ENCODE measurements at regions not wholly inside any gene's neighbourhood (a gene's known extent, or its start where the extent isn't known, plus 50 kb on each side); places are given as distances from the start of the nearest gene placed in this dataset.

DNA sequence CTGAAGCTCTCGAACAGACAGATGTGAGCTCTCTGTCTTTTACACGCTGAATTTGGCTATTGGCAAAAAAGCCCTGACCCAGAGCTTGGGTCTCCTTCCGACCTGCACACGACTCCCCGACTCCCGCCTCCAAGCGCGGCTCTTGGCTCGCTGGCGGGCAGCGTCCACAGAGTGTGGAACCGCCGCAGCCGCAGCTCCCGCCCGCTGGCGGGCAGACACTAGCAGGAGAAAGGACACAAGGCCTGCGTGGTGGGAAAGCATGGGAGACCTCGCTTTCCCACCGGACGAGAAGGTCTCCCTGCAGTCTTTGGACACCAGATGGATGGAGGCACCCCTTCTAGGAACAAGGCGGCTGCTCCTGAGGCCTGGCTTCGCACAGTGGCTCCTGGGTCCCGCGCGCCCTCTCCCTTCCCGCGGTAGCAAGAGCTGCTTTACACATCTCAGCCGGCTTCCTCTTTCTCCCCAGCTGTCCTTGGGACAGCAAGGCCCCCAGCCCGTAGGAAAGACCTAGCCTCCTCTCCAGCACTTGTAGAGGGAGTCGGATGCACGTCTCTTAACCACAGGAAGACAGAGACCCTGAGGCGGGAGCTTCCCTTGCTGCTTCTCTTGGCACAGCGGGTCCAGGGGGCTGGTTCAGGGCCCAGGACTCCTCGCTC is 92.1 kb downstream of the PRKAB2 start:
- ChIA-PET POLR2A (no interaction called here), RAD21 (ENCODE audit: unreplicated experiment) (no interaction called here), SMC1A (ENCODE audit: uncharacterized antibody, unreplicated experiment) (interaction anchor here (0.5 to 1.4 kb wide), 3 partner anchors 21 to 39 kb away, joined by 3 read pairs; no protein-coding TSS in a partner anchor), CTCF (no interaction called here)
- no TSS peak for BruUV-seq (replicated peaks)
- H3K4me2 ChIP-seq (ENCODE audit: control insufficient read depth, insufficient read depth): no peak overlapping the region; the same call in 1 of the 2 replicates
- ATAC-seq (no peak), DNase-seq (ENCODE audit: low read depth, low spot score) (no peak), FAIRE-seq (no peak)
- no peak overlapping the region for H3K9ac ChIP-seq (ENCODE audit: control insufficient read depth, insufficient read depth, low read length)
- in situ Hi-C loops (cut with MboI): no loop called here
- H3K4me3 ChIP-seq: no peak overlapping the region
- peaks cover 2% of the 10 kb centered on the region; the same call in 1 of the 2 replicates for H3K4me1 ChIP-seq (ENCODE audit: control insufficient read depth, insufficient read depth, low read length)
- H2AFZ ChIP-seq (ENCODE audit: control insufficient read depth, low read depth, low read length): no peak overlapping the region
- no peaks in the 10 kb centered on the region for H3K79me2 ChIP-seq (ENCODE audit: control insufficient read depth, insufficient read depth, low read length)
- no peaks in the 10 kb centered on the region; the same call in 2 of the 3 replicates for H3K9me3 ChIP-seq (replicated peaks; ENCODE audit: control insufficient read depth, insufficient read depth, low read length)
- no peaks in the 10 kb centered on the region for H3K36me3 ChIP-seq (ENCODE audit: control insufficient read depth in 2 of 2, insufficient read depth in 2 of 2, low read length in 1 of 2)
- 12% methylated on average over 35 of the region's 35 CpGs for WGBS (ENCODE audit: insufficient coverage, insufficient replicate concordance, low lambda C conversion rate, missing lambda C conversion rate)
- TF ChIP-seq SPI1 (IDR thresholded peaks at IDR 0.05; ENCODE audit: borderline replicate concordance, insufficient read depth, low read depth, low read length) (peak; percentile 6; the same call in 1 of the 2 replicates), BACH1 (IDR thresholded peaks at IDR 0.05; ENCODE audit: borderline replicate concordance) (no peak), HCFC1 (IDR thresholded peaks at IDR 0.05; ENCODE audit: low read length) (no peak)
- H3K27ac ChIP-seq (ENCODE audit: control insufficient read depth, insufficient read depth): no peak overlapping the region
- H4K20me1 ChIP-seq (ENCODE audit: control insufficient read depth, insufficient read depth): no peaks in the 10 kb centered on the region
- H3K27me3 ChIP-seq (replicated peaks in 1 of 2; ENCODE audit: control insufficient read depth in 2 of 2, insufficient read depth in 2 of 2, low read length in 1 of 2): peaks cover 16 to 18% of the 10 kb centered on the region in 2 experiments
- intact Hi-C loops (cut with micrococcal nuclease; ENCODE audit: unreplicated experiment): no loop called here

DNA sequence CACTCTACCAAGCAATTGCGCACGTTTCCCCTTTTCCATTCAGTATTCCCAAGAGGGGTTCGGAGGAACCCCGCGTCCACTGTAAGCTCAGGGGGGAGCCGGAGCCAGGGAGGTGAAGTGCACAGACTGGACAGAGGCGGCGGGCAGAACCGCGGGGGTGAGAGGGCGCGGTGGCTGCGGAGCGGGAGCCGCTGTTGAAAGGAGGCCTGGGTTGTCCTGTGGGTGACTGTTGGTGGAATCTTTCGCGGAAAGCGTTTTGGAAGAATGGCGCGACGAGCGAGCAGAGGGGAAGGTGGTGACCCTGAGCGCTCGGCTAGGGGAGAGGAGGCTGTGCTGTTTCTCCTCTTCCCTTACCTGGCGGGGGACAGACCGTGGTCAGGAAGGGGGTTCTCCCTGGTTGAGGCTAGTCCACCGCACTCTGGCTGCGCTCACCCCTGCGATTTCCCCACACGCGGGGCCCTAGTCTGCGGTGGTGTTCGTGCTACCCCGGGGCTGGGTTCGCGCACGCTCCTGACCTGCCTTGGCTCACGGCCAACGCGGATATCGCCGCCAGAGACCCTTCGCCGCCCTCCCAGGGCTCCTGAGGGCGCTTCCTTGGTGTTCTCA is 92.8 kb downstream of the PRKAB2 start:
- no peak overlapping the region for H3K9ac ChIP-seq (ENCODE audit: control insufficient read depth, insufficient read depth, low read length)
- DNase-seq (ENCODE audit: low read depth, low spot score) (no peak), ATAC-seq (no peak), FAIRE-seq (no peak)
- WGBS (ENCODE audit: insufficient coverage, insufficient replicate concordance, low lambda C conversion rate, missing lambda C conversion rate): 47% methylated on average over 44 of the region's 45 CpGs
- no TSS peak for BruUV-seq (replicated peaks)
- H3K4me3 ChIP-seq: no peak overlapping the region
- no peak overlapping the region for H3K27ac ChIP-seq (ENCODE audit: control insufficient read depth, insufficient read depth)
- H3K79me2 ChIP-seq (ENCODE audit: control insufficient read depth, insufficient read depth, low read length): no peaks in the 10 kb centered on the region
- H4K20me1 ChIP-seq (ENCODE audit: control insufficient read depth, insufficient read depth): no peaks in the 10 kb centered on the region
- H3K9me3 ChIP-seq (replicated peaks; ENCODE audit: control insufficient read depth, insufficient read depth, low read length): no peaks in the 10 kb centered on the region; the same call in 2 of the 3 replicates
- no peak overlapping the region for H2AFZ ChIP-seq (ENCODE audit: control insufficient read depth, low read depth, low read length)
- intact Hi-C loops (cut with micrococcal nuclease; ENCODE audit: unreplicated experiment) (no loop called here), in situ Hi-C loops (cut with MboI) (no loop called here)
- ChIA-PET POLR2A (no interaction called here), RAD21 (ENCODE audit: unreplicated experiment) (no interaction called here), SMC1A (ENCODE audit: uncharacterized antibody, unreplicated experiment) (interaction anchor here (1.4 kb wide), 1 partner anchor 38 kb away, joined by 3 read pairs; no protein-coding TSS in a partner anchor), CTCF (no interaction called here)
- peaks cover 16% of the 10 kb centered on the region in 2 experiments for H3K27me3 ChIP-seq (replicated peaks in 1 of 2; ENCODE audit: control insufficient read depth in 2 of 2, insufficient read depth in 2 of 2, low read length in 1 of 2)
- peaks cover 2% of the 10 kb centered on the region; the same call in 1 of the 2 replicates for H3K4me1 ChIP-seq (ENCODE audit: control insufficient read depth, insufficient read depth, low read length)
- H3K36me3 ChIP-seq (ENCODE audit: control insufficient read depth in 2 of 2, insufficient read depth in 2 of 2, low read length in 1 of 2): no peaks in the 10 kb centered on the region
- no peak overlapping the region for H3K4me2 ChIP-seq (ENCODE audit: control insufficient read depth, insufficient read depth)
- TF ChIP-seq ZSCAN29 (IDR thresholded peaks at IDR 0.05): no peak
- no peak for TF ChIP-seq EED (IDR thresholded peaks at IDR 0.05; ENCODE audit: low read depth)
- no peak for TF ChIP-seq WRNIP1 (IDR thresholded peaks at IDR 0.05; ENCODE audit: borderline replicate concordance, low read depth, low read length)
- no peak for TF ChIP-seq GABPA (IDR thresholded peaks at IDR 0.05; ENCODE audit: low read depth)
- no peak for TF ChIP-seq NRF1 (conservative IDR thresholded peaks at IDR 0.05; ENCODE audit: low read depth, low read length)
- TF ChIP-seq, protein P1, sequence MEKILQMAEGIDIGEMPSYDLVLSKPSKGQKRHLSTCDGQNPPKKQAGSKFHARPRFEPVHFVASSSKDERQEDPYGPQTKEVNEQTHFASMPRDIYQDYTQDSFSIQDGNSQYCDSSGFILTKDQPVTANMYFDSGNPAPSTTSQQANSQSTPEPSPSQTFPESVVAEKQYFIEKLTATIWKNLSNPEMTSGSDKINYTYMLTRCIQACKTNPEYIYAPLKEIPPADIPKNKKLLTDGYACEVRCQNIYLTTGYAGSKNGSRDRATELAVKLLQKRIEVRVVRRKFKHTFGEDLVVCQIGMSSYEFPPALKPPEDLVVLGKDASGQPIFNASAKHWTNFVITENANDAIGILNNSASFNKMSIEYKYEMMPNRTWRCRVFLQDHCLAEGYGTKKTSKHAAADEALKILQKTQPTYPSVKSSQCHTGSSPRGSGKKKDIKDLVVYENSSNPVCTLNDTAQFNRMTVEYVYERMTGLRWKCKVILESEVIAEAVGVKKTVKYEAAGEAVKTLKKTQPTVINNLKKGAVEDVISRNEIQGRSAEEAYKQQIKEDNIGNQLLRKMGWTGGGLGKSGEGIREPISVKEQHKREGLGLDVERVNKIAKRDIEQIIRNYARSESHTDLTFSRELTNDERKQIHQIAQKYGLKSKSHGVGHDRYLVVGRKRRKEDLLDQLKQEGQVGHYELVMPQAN (conservative IDR thresholded peaks at IDR 0.05): no peak
- TF ChIP-seq NR2C2 (IDR thresholded peaks at IDR 0.05; ENCODE audit: borderline replicate concordance, control insufficient read depth, insufficient read length, low read depth): no peak
- no peak for TF ChIP-seq NFIC (IDR thresholded peaks at IDR 0.05; ENCODE audit: low read depth, low read length)
- no peak for TF ChIP-seq CBX3 (IDR thresholded peaks at IDR 0.05; ENCODE audit: borderline replicate concordance, low read depth)
- no peak for TF ChIP-seq ZZZ3 (IDR thresholded peaks at IDR 0.05; ENCODE audit: control insufficient read depth, insufficient read length, low read depth)
- TF ChIP-seq RELA (IDR thresholded peaks at IDR 0.05; ENCODE audit: borderline replicate concordance, partially characterized antibody): no peak
- TF ChIP-seq TAF1 (IDR thresholded peaks at IDR 0.05; ENCODE audit: borderline replicate concordance, low read depth, low read length): no peak
- TF ChIP-seq EGR1 (IDR thresholded peaks at IDR 0.05; ENCODE audit: borderline replicate concordance in 1 of 2, low read depth in 2 of 2, low read length in 2 of 2): no peak
- TF ChIP-seq RBBP5 (conservative IDR thresholded peaks at IDR 0.05): no peak

All from GM12878 (cell line).